GM12873 (cell line): ENCODE measurements at regions not wholly inside any gene's neighbourhood (a gene's known extent, or its start where the extent isn't known, plus 50 kb on each side); places are given as distances from the start of the nearest gene placed in this dataset.

Source experiments
- TF ChIP-seq, protein P1 (sequence below): IDR thresholded peaks from 2 replicates; pipeline ENCODE4 v1.5.1; 2012; ENCODE audit warnings: low read depth, mild to moderate bottlenecking, moderate library complexity, low read length, control low read depth; ENCODE audit not compliant: insufficient read depth; ENCODE audit errors: missing control alignments

DNA sequence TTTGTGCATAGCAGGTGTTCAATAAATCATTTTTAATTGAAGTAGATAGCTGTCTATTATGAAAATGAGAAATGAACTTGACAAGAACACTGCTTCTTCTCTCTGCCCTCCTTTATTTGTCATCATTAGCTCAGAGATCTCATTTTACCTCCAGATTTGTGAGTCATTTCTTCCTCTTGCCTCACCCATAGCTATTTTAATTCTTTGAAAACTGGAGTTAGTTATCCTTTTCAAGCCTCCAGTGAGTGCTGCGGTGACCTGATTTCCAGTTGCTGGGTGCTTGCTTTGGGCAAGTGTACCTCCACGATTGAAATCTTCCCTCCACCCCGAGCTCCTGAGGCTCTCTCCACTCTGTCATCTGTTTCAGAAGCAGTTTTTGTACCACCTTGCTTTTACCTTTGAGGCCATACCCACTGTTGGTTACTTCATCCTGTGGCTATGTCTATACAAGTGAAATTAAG, 114.6 kb downstream of the NFKBIZ start:
- TF ChIP-seq, protein P1, sequence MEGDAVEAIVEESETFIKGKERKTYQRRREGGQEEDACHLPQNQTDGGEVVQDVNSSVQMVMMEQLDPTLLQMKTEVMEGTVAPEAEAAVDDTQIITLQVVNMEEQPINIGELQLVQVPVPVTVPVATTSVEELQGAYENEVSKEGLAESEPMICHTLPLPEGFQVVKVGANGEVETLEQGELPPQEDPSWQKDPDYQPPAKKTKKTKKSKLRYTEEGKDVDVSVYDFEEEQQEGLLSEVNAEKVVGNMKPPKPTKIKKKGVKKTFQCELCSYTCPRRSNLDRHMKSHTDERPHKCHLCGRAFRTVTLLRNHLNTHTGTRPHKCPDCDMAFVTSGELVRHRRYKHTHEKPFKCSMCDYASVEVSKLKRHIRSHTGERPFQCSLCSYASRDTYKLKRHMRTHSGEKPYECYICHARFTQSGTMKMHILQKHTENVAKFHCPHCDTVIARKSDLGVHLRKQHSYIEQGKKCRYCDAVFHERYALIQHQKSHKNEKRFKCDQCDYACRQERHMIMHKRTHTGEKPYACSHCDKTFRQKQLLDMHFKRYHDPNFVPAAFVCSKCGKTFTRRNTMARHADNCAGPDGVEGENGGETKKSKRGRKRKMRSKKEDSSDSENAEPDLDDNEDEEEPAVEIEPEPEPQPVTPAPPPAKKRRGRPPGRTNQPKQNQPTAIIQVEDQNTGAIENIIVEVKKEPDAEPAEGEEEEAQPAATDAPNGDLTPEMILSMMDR: no peak

DNA sequence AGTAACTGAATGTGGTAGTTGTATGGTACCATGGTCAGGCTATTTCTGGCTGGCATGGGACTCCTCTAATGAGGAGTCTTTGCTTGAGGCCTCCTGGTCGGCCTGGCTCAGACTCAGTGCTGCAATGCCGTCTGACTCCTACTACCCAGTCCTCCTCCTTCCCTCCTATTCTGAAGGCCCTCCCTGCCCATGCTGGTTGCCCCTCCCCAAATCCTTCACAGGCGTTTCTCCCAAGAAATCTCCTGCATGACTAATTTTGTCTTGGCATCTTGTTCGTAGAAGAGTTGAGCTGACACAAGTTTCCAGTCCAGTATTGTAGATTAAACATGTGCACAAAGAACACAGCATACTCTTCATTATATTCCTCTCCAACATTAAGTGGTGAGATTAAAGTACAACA, 115.5 kb downstream of the NFKBIZ start:
- TF ChIP-seq, protein P1: no peak

DNA sequence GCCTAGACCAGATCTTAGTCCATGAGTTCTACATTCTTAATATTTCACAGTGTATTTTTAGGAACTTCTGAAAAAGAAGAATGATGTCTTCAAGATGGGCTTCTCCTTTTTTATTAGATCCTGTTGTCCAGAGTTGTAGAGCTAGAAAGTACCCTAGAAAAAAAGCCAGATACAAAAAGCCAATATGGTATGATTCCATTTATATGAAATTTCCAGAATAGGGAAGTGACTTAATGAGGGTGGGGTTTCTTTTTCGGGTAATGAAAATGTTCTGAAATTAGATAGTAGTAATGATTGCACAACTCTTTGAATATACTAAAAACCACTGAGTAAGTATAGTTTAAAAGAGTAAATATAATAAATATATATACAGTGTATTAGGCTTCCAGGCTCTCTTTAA, 116.9 kb downstream of the NFKBIZ start:
- TF ChIP-seq, protein P1: no peak

DNA sequence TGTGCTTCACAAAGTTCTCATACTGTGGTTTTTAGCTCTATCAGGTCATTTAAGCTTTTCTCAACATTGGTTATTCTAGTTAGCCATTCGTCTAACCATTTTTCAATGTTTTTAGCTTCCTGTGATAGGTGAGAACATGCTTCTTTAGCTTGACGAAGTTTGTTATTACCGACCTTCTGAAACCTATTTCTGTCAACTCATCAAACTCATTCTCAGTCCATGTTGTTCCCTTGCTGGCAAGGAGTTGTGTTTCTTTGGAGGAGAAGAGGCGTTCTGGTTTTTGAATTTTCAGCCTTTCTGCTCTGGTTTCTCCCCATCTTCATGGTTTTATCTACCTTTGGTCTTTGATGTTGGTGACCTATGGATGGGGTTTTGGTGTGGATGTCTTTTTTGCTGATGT, 120.9 kb downstream of the NFKBIZ start:
- TF ChIP-seq, protein P1: no peak

DNA sequence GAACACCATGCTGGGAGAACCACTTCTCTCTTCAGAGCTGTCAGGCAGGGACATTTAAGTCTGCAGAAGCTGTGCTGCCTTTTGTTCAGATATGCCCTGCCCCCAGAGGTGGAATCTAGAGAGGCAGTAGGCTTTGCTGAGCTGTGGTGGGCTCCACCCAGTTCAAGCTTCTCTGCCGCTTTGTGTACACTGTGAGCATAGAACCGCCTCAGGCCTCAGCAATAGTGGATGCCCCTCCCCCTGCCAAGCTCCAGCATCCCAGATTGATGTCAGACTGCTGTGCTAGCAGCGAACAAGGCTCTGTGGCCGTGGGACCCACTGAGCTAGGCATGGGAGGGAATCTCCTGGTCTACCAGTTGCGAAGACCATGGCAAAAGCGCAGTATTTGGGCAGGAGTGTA, 121.6 kb downstream of the NFKBIZ start:
- TF ChIP-seq, protein P1: no peak

DNA sequence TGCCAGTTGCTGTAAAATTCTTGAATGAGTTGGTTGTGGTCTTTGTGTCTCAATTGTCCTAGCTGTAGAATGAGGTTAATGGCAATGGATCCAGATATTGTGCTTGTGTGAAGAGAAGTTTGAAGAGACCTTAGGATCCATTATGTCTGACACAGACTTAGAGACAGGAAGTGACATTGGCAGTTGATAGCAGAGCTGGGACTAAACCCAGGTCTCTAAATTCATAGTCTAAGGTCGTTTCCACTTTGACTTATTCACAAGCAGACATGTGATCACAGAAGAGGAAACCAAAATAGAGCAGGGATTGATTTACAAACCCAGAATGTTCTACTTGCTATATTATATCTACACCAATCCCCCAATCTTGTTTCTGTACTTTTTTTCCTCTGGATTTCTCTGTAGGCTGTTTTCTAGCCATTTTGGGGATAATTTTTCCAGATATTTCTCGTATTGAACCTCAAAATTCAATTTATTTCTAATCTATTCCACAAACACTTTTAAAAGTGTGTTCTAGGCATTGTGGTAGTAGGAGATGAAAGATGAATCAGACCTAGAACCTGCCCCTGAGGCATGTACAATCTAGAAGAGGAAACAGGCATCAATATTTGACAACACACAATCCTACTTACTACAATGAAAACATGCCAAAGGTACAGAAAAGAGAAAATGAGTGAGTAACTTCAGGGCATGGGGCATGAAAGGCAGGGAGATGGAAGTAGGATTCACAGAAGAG, 123.3 kb downstream of the NFKBIZ start:
- TF ChIP-seq, protein P1: no peak

DNA sequence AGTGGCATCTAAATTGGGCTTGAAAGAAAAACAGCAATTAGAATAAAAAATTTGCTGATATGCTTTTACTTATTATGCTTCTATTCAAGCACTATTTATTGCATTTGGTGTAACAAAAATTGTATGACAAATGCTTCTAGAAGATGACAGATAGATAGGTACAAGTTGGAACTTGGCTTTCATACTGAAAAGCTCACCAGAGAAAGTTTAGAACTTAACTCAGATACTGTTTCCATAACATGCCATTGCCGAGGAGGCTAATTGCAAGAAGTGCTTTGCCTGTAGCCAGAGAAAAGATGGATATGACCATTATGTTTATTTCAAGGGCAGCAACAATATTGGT, 123.8 kb downstream of the NFKBIZ start:
- TF ChIP-seq, protein P1: no peak
